ENCODE measurements at regions not wholly inside any gene's neighbourhood (a gene's known extent, or its start where the extent isn't known, plus 50 kb on each side); places are given as distances from the start of the nearest gene placed in this dataset.

DNA sequence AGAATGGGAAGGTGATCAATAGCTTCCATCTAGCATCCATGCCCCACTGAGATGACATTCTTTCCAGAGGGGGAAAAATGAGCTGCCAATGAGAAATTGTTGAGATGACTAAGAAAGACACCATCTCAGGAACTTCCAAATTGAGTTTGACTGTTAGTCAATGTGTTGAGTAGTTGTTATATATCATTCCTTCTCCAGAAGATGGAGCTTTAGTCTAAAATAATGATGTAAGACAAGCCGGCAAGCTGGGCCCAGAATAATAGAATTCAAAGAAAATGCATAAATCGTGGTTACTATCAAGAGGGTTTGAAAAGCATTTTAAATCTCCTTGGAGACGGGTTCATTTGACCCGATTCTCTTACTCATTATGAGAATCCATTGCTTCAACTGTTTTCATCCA is 71.0 kb upstream of the ATF7IP2 start:
- no peaks in the 10 kb centered on the region for H3K27me3 ChIP-seq (replicated peaks in 1 of 4; ENCODE audit: control extremely low read depth in 1 of 4, control insufficient read depth in 3 of 4, insufficient read depth in 4 of 4, low read length in 3 of 4)
- Mint-ChIP-seq H3K27ac (peak overlapping the region; percentile 73), H3K4me3 (peak overlapping the region; percentile 23), H3K9me3 (ENCODE audit: insufficient read depth) (no peaks in the 10 kb centered on the region), H3K4me1 (peaks cover 28% of the 10 kb centered on the region), H3K27me3 (no peaks in the 10 kb centered on the region)
- H3K36me3 ChIP-seq (replicated peaks in 1 of 2; ENCODE audit: control extremely low read depth in 1 of 2, control insufficient read depth in 1 of 2, extremely low read depth in 1 of 2, insufficient read depth in 2 of 2, low read length in 1 of 2) = no peaks in the 10 kb centered on the region
- peaks cover 0 to 4% (median 0%) of the 10 kb centered on the region in 3 donors for H3K9me3 ChIP-seq (ENCODE audit: control extremely low read depth in 1 of 3, control insufficient read depth in 2 of 3, insufficient read depth in 1 of 3, low read length in 2 of 3)
- H3K4me2 ChIP-seq (replicated peaks; ENCODE audit: low read depth, low read length, poor library complexity, severe bottlenecking) = no peak overlapping the region
- ChIA-PET POLR2A (interaction anchor here (0.5 kb wide), 1 partner anchor 189 kb away, joined by 4 read pairs; no protein-coding TSS in a partner anchor), CTCF (interaction anchor here (0.6 to 8.9 kb wide), 24 partner anchors 9 to 1093 kb away, joined by 3 to 230 read pairs (median 4); partner anchors contain the start of gene ATF7IP2)
- intact Hi-C loops (cut with micrococcal nuclease) = loop anchor here (1.0 to 5.0 kb wide), 3 partner anchors 58 to 422 kb away; no protein-coding TSS in a partner anchor
- no peaks in the 10 kb centered on the region for H3K79me2 ChIP-seq (ENCODE audit: control insufficient read depth, insufficient read depth, low read length)
- H3K4me1 ChIP-seq (ENCODE audit: control insufficient read depth in 2 of 2, insufficient read depth in 2 of 2, low read length in 2 of 2) = peaks cover 18 to 32% of the 10 kb centered on the region in 2 donors
- TF ChIP-seq, protein P1, sequence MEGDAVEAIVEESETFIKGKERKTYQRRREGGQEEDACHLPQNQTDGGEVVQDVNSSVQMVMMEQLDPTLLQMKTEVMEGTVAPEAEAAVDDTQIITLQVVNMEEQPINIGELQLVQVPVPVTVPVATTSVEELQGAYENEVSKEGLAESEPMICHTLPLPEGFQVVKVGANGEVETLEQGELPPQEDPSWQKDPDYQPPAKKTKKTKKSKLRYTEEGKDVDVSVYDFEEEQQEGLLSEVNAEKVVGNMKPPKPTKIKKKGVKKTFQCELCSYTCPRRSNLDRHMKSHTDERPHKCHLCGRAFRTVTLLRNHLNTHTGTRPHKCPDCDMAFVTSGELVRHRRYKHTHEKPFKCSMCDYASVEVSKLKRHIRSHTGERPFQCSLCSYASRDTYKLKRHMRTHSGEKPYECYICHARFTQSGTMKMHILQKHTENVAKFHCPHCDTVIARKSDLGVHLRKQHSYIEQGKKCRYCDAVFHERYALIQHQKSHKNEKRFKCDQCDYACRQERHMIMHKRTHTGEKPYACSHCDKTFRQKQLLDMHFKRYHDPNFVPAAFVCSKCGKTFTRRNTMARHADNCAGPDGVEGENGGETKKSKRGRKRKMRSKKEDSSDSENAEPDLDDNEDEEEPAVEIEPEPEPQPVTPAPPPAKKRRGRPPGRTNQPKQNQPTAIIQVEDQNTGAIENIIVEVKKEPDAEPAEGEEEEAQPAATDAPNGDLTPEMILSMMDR (IDR thresholded peaks at IDR 0.05) = peak; percentile 33
- no peak for TF ChIP-seq EZH2 (IDR thresholded peaks at IDR 0.05; ENCODE audit: borderline replicate concordance, insufficient read depth, low read depth, low read length, poor library complexity, severe bottlenecking)
- no CpG with 5 or more reads among the region's 4 CpGs for WGBS (ENCODE audit: insufficient coverage)
- H4K20me1 ChIP-seq (ENCODE audit: control insufficient read depth, insufficient read depth, low read length, poor library complexity, severe bottlenecking) = no peaks in the 10 kb centered on the region
- no peak overlapping the region for H2AFZ ChIP-seq (ENCODE audit: insufficient read depth, low read depth, low read length, poor library complexity, severe bottlenecking)
- H3K4me3 ChIP-seq (ENCODE audit: control extremely low read depth in 1 of 5, extremely low read depth in 1 of 5, insufficient read depth in 1 of 5, low read depth in 2 of 5, low read length in 4 of 5) = no peak overlapping the region
- peak; percentile 46 for ATAC-seq (ENCODE audit: low read depth)
- H3K27ac ChIP-seq (ENCODE audit: low read length in 2 of 2) = no peak overlapping the region
- no peak overlapping the region for H3K9ac ChIP-seq (ENCODE audit: low read length)
- DNase-seq = peak; percentile 47

GRCh38 chr16:10317425-10318001 is 68.3 kb upstream of the ATF7IP2 start:
- intact Hi-C loops (cut with micrococcal nuclease) = no loop called here
- H3K4me2 ChIP-seq (replicated peaks; ENCODE audit: low read depth, low read length, poor library complexity, severe bottlenecking) = no peak overlapping the region
- no peaks in the 10 kb centered on the region for H4K20me1 ChIP-seq (ENCODE audit: control insufficient read depth, insufficient read depth, low read length, poor library complexity, severe bottlenecking)
- H3K27me3 ChIP-seq (replicated peaks in 1 of 4; ENCODE audit: control extremely low read depth in 1 of 4, control insufficient read depth in 3 of 4, insufficient read depth in 4 of 4, low read length in 3 of 4) = no peaks in the 10 kb centered on the region
- H3K79me2 ChIP-seq (ENCODE audit: control insufficient read depth, insufficient read depth, low read length) = no peaks in the 10 kb centered on the region
- peaks cover 25% of the 10 kb centered on the region for H3K4me1 Mint-ChIP-seq
- CTCF ChIA-PET = interaction anchor here (0.6 to 8.9 kb wide), 10 partner anchors 9 to 1567 kb away, joined by 3 to 230 read pairs (median 4); no protein-coding TSS in a partner anchor
- no peak for DNase-seq
- H3K27ac ChIP-seq (ENCODE audit: low read length in 2 of 2) = no peak overlapping the region
- ATAC-seq (ENCODE audit: low read depth) = no peak
- peaks cover 0 to 4% (median 0%) of the 10 kb centered on the region in 3 donors for H3K9me3 ChIP-seq (ENCODE audit: control extremely low read depth in 1 of 3, control insufficient read depth in 2 of 3, insufficient read depth in 1 of 3, low read length in 2 of 3)
- no peak overlapping the region for H2AFZ ChIP-seq (ENCODE audit: insufficient read depth, low read depth, low read length, poor library complexity, severe bottlenecking)
- H3K9ac ChIP-seq (ENCODE audit: low read length) = no peak overlapping the region
- WGBS (ENCODE audit: insufficient coverage) = 89% methylated on average over 1 of the region's 3 CpGs
- H3K4me1 ChIP-seq (ENCODE audit: control insufficient read depth in 2 of 2, insufficient read depth in 2 of 2, low read length in 2 of 2) = peaks cover 17 to 25% of the 10 kb centered on the region in 2 donors
- H3K4me3 ChIP-seq (ENCODE audit: control extremely low read depth in 1 of 5, extremely low read depth in 1 of 5, insufficient read depth in 1 of 5, low read depth in 2 of 5, low read length in 4 of 5) = no peak overlapping the region
- no peak overlapping the region for H3K4me3 Mint-ChIP-seq
- no peaks in the 10 kb centered on the region for H3K36me3 ChIP-seq (replicated peaks in 1 of 2; ENCODE audit: control extremely low read depth in 1 of 2, control insufficient read depth in 1 of 2, extremely low read depth in 1 of 2, insufficient read depth in 2 of 2, low read length in 1 of 2)
- no peaks in the 10 kb centered on the region for H3K27me3 Mint-ChIP-seq
- no peak overlapping the region for H3K27ac Mint-ChIP-seq
- TF ChIP-seq, protein P1 (IDR thresholded peaks at IDR 0.05) = no peak
- no peak for TF ChIP-seq EZH2 (IDR thresholded peaks at IDR 0.05; ENCODE audit: borderline replicate concordance, insufficient read depth, low read depth, low read length, poor library complexity, severe bottlenecking)
- POLR2A ChIA-PET = no interaction called here
- H3K9me3 Mint-ChIP-seq (ENCODE audit: insufficient read depth) = no peaks in the 10 kb centered on the region

Data from B cell (primary cell).